ENCODE measurements at regions not wholly inside any gene's neighbourhood (a gene's known extent, or its start where the extent isn't known, plus 50 kb on each side); places are given as distances from the start of the nearest gene placed in this dataset.

GRCh38 chr1:38685388-38685787, 174.2 kb downstream of the RRAGC start:
- TF ChIP-seq CTCF (IDR thresholded peaks at IDR 0.05): no peak
- TF ChIP-seq POLR2A (IDR thresholded peaks at IDR 0.05): no peak

Data from vagina (tissue), 2 donors.